Panc1 (cell line): ENCODE measurements at regions not wholly inside any gene's neighbourhood (a gene's known extent, or its start where the extent isn't known, plus 50 kb on each side); places are given as distances from the start of the nearest gene placed in this dataset.

Experiments
- CTCF ChIP-seq: fragments of 450-650 bp; IDR thresholded peaks from 2 replicates; pipeline ENCODE4 v1.5.1; 2017; ENCODE audit warnings: mild to moderate bottlenecking
- POLR2AphosphoS5 ChIP-seq: IDR thresholded peaks from 2 replicates; pipeline ENCODE4 v1.6.1; 2012; ENCODE audit warnings: mild to moderate bottlenecking, low read depth, low read length, moderate library complexity
- REST ChIP-seq, 2 experiments: IDR thresholded peaks; 2 replicates each; pipeline ENCODE4 v1.6.1; 2011 to 2012; ENCODE audit warnings: low read depth in 2 of 2, control low read depth in 1 of 2, low read length in 1 of 2, mild to moderate bottlenecking in 1 of 2, moderate library complexity in 1 of 2; ENCODE audit not compliant: insufficient read depth in 1 of 2

GRCh38 chr7:3217166-3217565 is 83.9 kb upstream of the SDK1 start:
- no peak for TF ChIP-seq CTCF
- no peak for TF ChIP-seq REST (IDR thresholded peaks at IDR 0.05; ENCODE audit: insufficient read depth in 1 of 2, low read depth in 2 of 2, low read length in 1 of 2)
- no peak for TF ChIP-seq POLR2AphosphoS5
